H9 (cell line): ENCODE measurements at regions not wholly inside any gene's neighbourhood (a gene's known extent, or its start where the extent isn't known, plus 50 kb on each side); places are given as distances from the start of the nearest gene placed in this dataset.

ENCODE experiments used
- DNase-seq: peaks from one replicate; pipeline ENCODE4 v3.0.0-alpha.2; 2017
- H2AFZ ChIP-seq: one replicate; pipeline ENCODE4 v1.6.1; 2013; ENCODE audit warnings: mild to moderate bottlenecking, low read length, control low read depth, moderate library complexity
- H2AK5ac ChIP-seq: 2 replicates; pipeline ENCODE4 v1.6.1; 2013; ENCODE audit warnings: low read length, control low read depth, mixed read lengths; ENCODE audit not compliant: insufficient read length
- H2BK120ac ChIP-seq: one replicate; pipeline ENCODE4 v1.6.1; 2013; ENCODE audit warnings: low read depth, mild to moderate bottlenecking, low read length, control low read depth, inconsistent platforms; ENCODE audit not compliant: poor library complexity, severe bottlenecking
- H2BK12ac ChIP-seq: 2 replicates; pipeline ENCODE4 v1.6.1; 2013; ENCODE audit warnings: low read length, control low read depth, mixed read lengths, low read depth; ENCODE audit not compliant: insufficient read length
- H2BK15ac ChIP-seq: 2 replicates; pipeline ENCODE4 v1.6.1; 2013; ENCODE audit warnings: low read depth, low read length, control low read depth
- H2BK20ac ChIP-seq: one replicate; pipeline ENCODE4 v1.6.1; 2013; ENCODE audit warnings: low read depth, mild to moderate bottlenecking, low read length, control low read depth, inconsistent platforms; ENCODE audit not compliant: poor library complexity, severe bottlenecking
- H2BK5ac ChIP-seq: 2 replicates; pipeline ENCODE4 v1.6.1; 2013; ENCODE audit warnings: low read length, control low read depth, mixed read lengths; ENCODE audit not compliant: insufficient read length
- H3K14ac ChIP-seq: 2 replicates; pipeline ENCODE4 v1.6.1; 2013; ENCODE audit warnings: low read length, control low read depth; ENCODE audit not compliant: insufficient read depth
- H3K18ac ChIP-seq: 2 replicates; pipeline ENCODE4 v1.6.1; 2013; ENCODE audit warnings: low read depth, mild to moderate bottlenecking, mixed read lengths, low read length, control low read depth; ENCODE audit not compliant: insufficient read length
- H3K23ac ChIP-seq: 2 replicates; pipeline ENCODE4 v1.6.1; 2013; ENCODE audit warnings: low read length, control low read depth, mixed read lengths, low read depth; ENCODE audit not compliant: insufficient read length
- H3K23me2 ChIP-seq: 2 replicates; pipeline ENCODE4 v1.6.1; 2013; ENCODE audit warnings: low read depth, mild to moderate bottlenecking, mixed read lengths, low read length, control low read depth; ENCODE audit not compliant: insufficient read length, poor library complexity, severe bottlenecking
- H3K27ac ChIP-seq: 2 replicates; pipeline ENCODE4 v1.5.1; 2013; ENCODE audit warnings: low read length, control low read depth, mixed read lengths, low read depth; ENCODE audit not compliant: insufficient read length
- H3K27me3 ChIP-seq: 2 replicates; pipeline ENCODE4 v1.6.1; 2013; ENCODE audit warnings: low read length, control low read depth, inconsistent platforms; ENCODE audit not compliant: insufficient read depth
- H3K4ac ChIP-seq: 2 replicates; pipeline ENCODE4 v1.6.1; 2013; ENCODE audit warnings: low read depth, mild to moderate bottlenecking, control low read depth, inconsistent platforms, low read length, moderate library complexity
- H3K4me1 ChIP-seq: 2 replicates; pipeline ENCODE4 v1.6.1; 2013; ENCODE audit warnings: low read length, control low read depth, inconsistent platforms; ENCODE audit not compliant: insufficient read depth
- H3K4me2 ChIP-seq: 2 replicates; pipeline ENCODE4 v1.6.1; 2013; ENCODE audit warnings: low read length, control low read depth, mixed read lengths; ENCODE audit not compliant: insufficient read length, insufficient read depth
- H3K56ac ChIP-seq: 2 replicates; pipeline ENCODE4 v1.6.1; 2013; ENCODE audit warnings: low read depth, mild to moderate bottlenecking, mixed read lengths, low read length, control low read depth; ENCODE audit not compliant: insufficient read length
- H3K79me1 ChIP-seq: 2 replicates; pipeline ENCODE4 v1.6.1; 2013; ENCODE audit warnings: low read depth, mild to moderate bottlenecking, moderate library complexity, low read length, control low read depth, inconsistent platforms; ENCODE audit not compliant: insufficient read depth, poor library complexity, severe bottlenecking
- H3K79me2 ChIP-seq: 2 replicates; pipeline ENCODE4 v1.6.1; 2013; ENCODE audit warnings: low read length, control low read depth, inconsistent platforms; ENCODE audit not compliant: insufficient read depth
- H3K9ac ChIP-seq: 2 replicates; pipeline ENCODE4 v1.6.1; 2013; ENCODE audit warnings: low read length, control low read depth, mixed read lengths; ENCODE audit not compliant: insufficient read length; ENCODE audit errors: extremely low read depth
- H3K9me3 ChIP-seq: one replicate; pipeline ENCODE4 v1.6.1; 2013; ENCODE audit warnings: low read depth, low read length, inconsistent platforms; ENCODE audit not compliant: control insufficient read depth
- H3T11ph ChIP-seq: one replicate; pipeline ENCODE4 v1.6.1; 2013; ENCODE audit warnings: mild to moderate bottlenecking, low read length, control low read depth, inconsistent platforms
- H4K20me1 ChIP-seq: one replicate; pipeline ENCODE4 v1.6.1; 2013; ENCODE audit not compliant: control insufficient read depth, insufficient read length, insufficient read depth
- H4K5ac ChIP-seq: 2 replicates; pipeline ENCODE4 v1.6.1; 2013; ENCODE audit warnings: low read depth, mild to moderate bottlenecking, mixed read lengths, low read length, control low read depth; ENCODE audit not compliant: insufficient read length
- H4K8ac ChIP-seq: replicated peaks from 2 replicates; pipeline ENCODE4 v1.6.1; 2013; ENCODE audit warnings: low read length, control low read depth, mixed read lengths, low read depth; ENCODE audit not compliant: insufficient read length
- H4K91ac ChIP-seq: 2 replicates; pipeline ENCODE4 v1.6.1; 2013; ENCODE audit warnings: low read depth, mild to moderate bottlenecking, moderate library complexity, mixed read lengths, low read length, control low read depth; ENCODE audit not compliant: insufficient read length
- H3K27ac Mint-ChIP-seq, 3 experiments: 2 replicates in 2 of 3; 3 replicates in 1 of 3; pipeline ENCODE4 v1.8.0; 2020 to 2021; ENCODE audit warnings: mixed read lengths in 3 of 3, mild to moderate bottlenecking in 1 of 3, moderate library complexity in 1 of 3
- H3K27me3 Mint-ChIP-seq: 2 replicates; pipeline ENCODE4 v1.8.0; 2021; ENCODE audit warnings: low read depth, mild to moderate bottlenecking, moderate library complexity, mixed read lengths
- H3K36me3 Mint-ChIP-seq, 3 experiments: 2 replicates in 2 of 3; 3 replicates in 1 of 3; pipeline ENCODE4 v1.8.0; 2020 to 2021; ENCODE audit warnings: low read depth in 3 of 3, mixed read lengths in 3 of 3; ENCODE audit not compliant: insufficient read depth in 1 of 3
- H3K4me1 Mint-ChIP-seq, 2 experiments: 2 replicates each; pipeline ENCODE4 v1.8.0; 2020; ENCODE audit warnings: mixed read lengths in 2 of 2
- H3K4me3 Mint-ChIP-seq, 2 experiments: 2 replicates in 1 of 2; 3 replicates in 1 of 2; pipeline ENCODE4 v1.8.0; 2020 to 2021; ENCODE audit warnings: mild to moderate bottlenecking in 2 of 2, mixed read lengths in 2 of 2, moderate library complexity in 1 of 2
- H3K9me3 Mint-ChIP-seq, 2 experiments: 2 replicates in 1 of 2; 3 replicates in 1 of 2; pipeline ENCODE4 v1.8.0; 2020; ENCODE audit warnings: mild to moderate bottlenecking in 2 of 2, mixed read lengths in 2 of 2, moderate library complexity in 1 of 2
- CTCF ChIP-seq: fragments of 200-600 bp; sonication (generic); conservative IDR thresholded peaks from 3 replicates; pipeline ENCODE4 v1.8.0; 2021; ENCODE audit warnings: antibody characterized with exemption, mild to moderate bottlenecking

- no peak overlapping the region for H2BK15ac ChIP-seq
- H4K20me1 ChIP-seq: no peaks in the 10 kb centered on the region
- no peak overlapping the region for H3K27ac Mint-ChIP-seq
- H3K23ac ChIP-seq: no peak overlapping the region
- no peak overlapping the region for H3T11ph ChIP-seq
- H3K9me3 ChIP-seq: no peaks in the 10 kb centered on the region
- TF ChIP-seq CTCF: no peak
- H3K56ac ChIP-seq: no peak overlapping the region
- H3K4me2 ChIP-seq: no peak overlapping the region
- no peaks in the 10 kb centered on the region for H3K79me1 ChIP-seq
- no peak overlapping the region for H3K27ac ChIP-seq
- H2AFZ ChIP-seq: no peak overlapping the region
- no peaks in the 10 kb centered on the region; a peak in 1 of 5 replicates for H3K9me3 Mint-ChIP-seq
- H3K4me1 Mint-ChIP-seq: no peaks in the 10 kb centered on the region
- H2AK5ac ChIP-seq: no peak overlapping the region
- no peak overlapping the region for H3K9ac ChIP-seq
- no peaks in the 10 kb centered on the region for H3K79me2 ChIP-seq
- no peak overlapping the region for H3K4ac ChIP-seq
- H3K4me3 Mint-ChIP-seq: no peak overlapping the region
- H3K23me2 ChIP-seq: no peaks in the 10 kb centered on the region
- no peak overlapping the region for H2BK120ac ChIP-seq
- no peaks in the 10 kb centered on the region for H3K27me3 Mint-ChIP-seq
- H2BK20ac ChIP-seq: no peak overlapping the region
- no peak for DNase-seq
- no peaks in the 10 kb centered on the region for H3K4me1 ChIP-seq
- no peak overlapping the region for H4K5ac ChIP-seq
- no peak overlapping the region for H2BK5ac ChIP-seq
- H2BK12ac ChIP-seq: no peak overlapping the region
- H3K14ac ChIP-seq: no peak overlapping the region
- H3K36me3 Mint-ChIP-seq: no peaks in the 10 kb centered on the region
- H3K18ac ChIP-seq: no peak overlapping the region
- no peak overlapping the region for H4K91ac ChIP-seq
- no peak overlapping the region for H4K8ac ChIP-seq
- H3K27me3 ChIP-seq: no peaks in the 10 kb centered on the region
Observed at GRCh38 chr15:95511671-95512070, 818.8 kb upstream of the NR2F2 start.
